Stimulated activated naive CD8-positive, alpha-beta T cell treated with anti-CD3 and anti-CD28 coated beads, Interleukin-15, amount 100 ng/mL, for 72 hours (primary cell): ENCODE measurements at regions not wholly inside any gene's neighbourhood (a gene's known extent, or its start where the extent isn't known, plus 50 kb on each side); places are given as distances from the start of the nearest gene placed in this dataset.

Experiments
- ATAC-seq: fragments of 150-1000 bp; cut with Tn5 transposase; 2 replicates; pipeline ENCODE4 v1.10.0; 2021; ENCODE audit warnings: mild to moderate bottlenecking, moderate library complexity
- DNase-seq, 2 donors: peaks; one replicate each; pipeline ENCODE4 v3.0.0; 2021 to 2022
- H3K27ac Mint-ChIP-seq, 2 donors: one replicate each; pipeline ENCODE4 v1.8.0; 2022; ENCODE audit warnings: mild to moderate bottlenecking in 2 of 2, mixed read lengths in 2 of 2, moderate library complexity in 2 of 2
- H3K27me3 Mint-ChIP-seq: one replicate; pipeline ENCODE4 v1.8.0; 2022; ENCODE audit warnings: mixed read lengths
- H3K4me1 Mint-ChIP-seq: one replicate; pipeline ENCODE4 v1.8.0; 2022; ENCODE audit warnings: mild to moderate bottlenecking, mixed read lengths
- H3K4me3 Mint-ChIP-seq, 2 donors: one replicate each; pipeline ENCODE4 v1.8.0; 2022; ENCODE audit warnings: mild to moderate bottlenecking in 2 of 2, mixed read lengths in 2 of 2, moderate library complexity in 1 of 2
- H3K9me3 Mint-ChIP-seq, 2 donors: one replicate each; pipeline ENCODE4 v1.8.0; 2022; ENCODE audit warnings: mixed read lengths in 2 of 2

DNA sequence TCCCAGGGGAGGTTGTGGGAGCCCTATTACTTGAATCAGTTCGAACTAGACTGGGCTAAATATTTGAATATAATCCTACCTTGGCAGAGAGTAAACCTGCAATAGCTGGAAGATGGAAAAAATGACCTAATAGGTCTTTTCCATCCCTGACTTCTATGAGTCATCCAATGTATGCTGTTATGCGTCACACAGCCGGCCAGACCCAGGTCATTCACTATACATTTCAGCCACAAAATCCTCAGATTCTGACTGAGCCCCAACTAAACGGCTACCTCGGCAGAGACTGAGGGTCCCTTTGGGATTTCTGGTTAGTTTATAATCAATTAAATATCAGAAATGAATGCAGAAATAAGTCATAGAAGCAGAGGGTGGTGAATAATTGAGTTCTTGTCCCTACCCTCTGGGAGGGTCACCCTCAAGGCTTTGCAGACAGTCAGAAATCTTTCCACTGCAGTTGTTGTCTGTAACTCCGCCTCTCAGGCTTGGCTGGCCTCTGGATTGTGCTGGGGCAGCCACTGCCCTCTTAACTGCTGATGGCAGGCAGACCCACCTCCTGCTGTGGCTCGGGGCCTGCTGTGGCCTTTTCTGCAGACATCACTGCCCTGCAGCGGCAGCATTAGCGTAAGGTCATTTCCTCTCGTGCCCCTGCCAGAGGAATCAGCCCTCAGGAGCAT lies 240.5 kb downstream of the TGFB2 start:
- peaks cover 15% of the 10 kb centered on the region for H3K27me3 Mint-ChIP-seq
- DNase-seq (no peak), ATAC-seq (no peak)
- no peaks in the 10 kb centered on the region for H3K4me1 Mint-ChIP-seq
- H3K27ac Mint-ChIP-seq = no peak overlapping the region
- peaks cover 5 to 14% of the 10 kb centered on the region in 2 donors for H3K9me3 Mint-ChIP-seq
- H3K4me3 Mint-ChIP-seq = no peak overlapping the region

DNA sequence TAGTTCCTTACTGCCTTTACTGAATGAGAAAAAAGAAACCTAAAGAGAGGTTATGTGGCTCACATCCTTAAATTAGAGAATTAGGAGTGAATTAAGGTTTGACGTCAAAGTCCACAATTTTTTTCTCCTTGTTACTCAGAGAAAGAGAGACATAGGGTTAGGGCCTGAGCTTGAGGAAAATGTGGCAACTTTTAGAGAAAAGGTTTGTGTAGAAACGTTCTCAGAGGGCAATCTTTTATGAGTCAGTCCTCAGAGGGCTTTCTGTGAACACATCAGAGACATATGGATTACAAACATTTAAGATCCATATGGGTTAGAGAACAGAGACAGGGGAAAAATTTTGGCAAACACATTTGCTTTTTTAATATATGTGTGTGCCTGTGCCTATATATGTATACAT lies 242.8 kb downstream of the TGFB2 start:
- Mint-ChIP-seq H3K27ac (no peak overlapping the region), H3K4me3 (no peak overlapping the region), H3K4me1 (no peaks in the 10 kb centered on the region), H3K9me3 (peaks cover 5 to 10% of the 10 kb centered on the region in 2 donors), H3K27me3 (peaks cover 15% of the 10 kb centered on the region)
- no peak for DNase-seq
- ATAC-seq = no peak

DNA sequence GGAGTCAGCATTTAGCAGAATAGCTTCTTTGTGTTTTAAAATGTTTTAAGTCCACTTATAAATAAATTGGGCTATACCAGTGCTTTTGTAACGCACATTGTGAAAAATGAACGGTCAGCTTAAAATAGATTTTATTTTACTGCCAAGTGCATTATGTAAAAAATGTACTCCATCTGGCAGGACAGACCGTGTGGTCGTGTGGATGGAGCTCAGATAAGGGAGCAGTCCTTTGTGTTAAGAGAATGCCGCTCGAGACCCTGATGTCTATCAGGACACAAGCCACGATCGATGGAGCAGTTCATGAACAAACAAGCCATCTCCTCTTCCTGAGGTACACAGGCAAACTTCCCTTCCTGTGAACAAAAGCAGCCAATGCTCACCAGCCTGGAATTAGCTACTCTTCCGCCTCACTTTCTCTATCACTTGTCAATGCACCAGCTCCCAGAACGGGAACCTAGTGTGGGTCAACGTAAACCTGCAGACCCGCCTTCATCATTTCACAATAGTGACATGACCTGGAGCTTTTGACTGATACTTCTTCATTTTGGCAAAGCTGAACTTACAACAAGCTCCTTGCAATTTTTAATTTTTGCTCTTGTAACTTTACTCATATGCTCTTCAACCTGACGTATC lies 243.5 kb downstream of the TGFB2 start:
- no peak for DNase-seq
- no peak overlapping the region for H3K27ac Mint-ChIP-seq
- no peak overlapping the region for H3K4me3 Mint-ChIP-seq
- peaks cover 15% of the 10 kb centered on the region for H3K27me3 Mint-ChIP-seq
- H3K9me3 Mint-ChIP-seq = peaks cover 3 to 6% of the 10 kb centered on the region in 2 donors
- no peaks in the 10 kb centered on the region for H3K4me1 Mint-ChIP-seq
- no peak for ATAC-seq

- Mint-ChIP-seq H3K27ac (no peak overlapping the region), H3K4me1 (no peaks in the 10 kb centered on the region), H3K4me3 (no peak overlapping the region), H3K9me3 (no peaks in the 10 kb centered on the region), H3K27me3 (peaks cover 15% of the 10 kb centered on the region)
- ATAC-seq (no peak), DNase-seq (no peak)
Observed at GRCh38 chr1:218589487-218589886, 244.4 kb downstream of the TGFB2 start.

GRCh38 chr1:218591966-218592365 lies 246.8 kb downstream of the TGFB2 start:
- no peak for ATAC-seq
- H3K9me3 Mint-ChIP-seq = no peaks in the 10 kb centered on the region
- H3K4me3 Mint-ChIP-seq = no peak overlapping the region
- peaks cover 17% of the 10 kb centered on the region for H3K27me3 Mint-ChIP-seq
- H3K4me1 Mint-ChIP-seq = no peaks in the 10 kb centered on the region
- H3K27ac Mint-ChIP-seq = no peak overlapping the region
- no peak for DNase-seq

GRCh38 chr1:218592688-218593087 lies 247.6 kb downstream of the TGFB2 start:
- DNase-seq (no peak), ATAC-seq (no peak)
- Mint-ChIP-seq H3K9me3 (peaks cover 0 to 2% of the 10 kb centered on the region in 2 donors), H3K4me3 (no peak overlapping the region), H3K27ac (no peak overlapping the region), H3K4me1 (no peaks in the 10 kb centered on the region), H3K27me3 (peaks cover 24% of the 10 kb centered on the region)

DNA sequence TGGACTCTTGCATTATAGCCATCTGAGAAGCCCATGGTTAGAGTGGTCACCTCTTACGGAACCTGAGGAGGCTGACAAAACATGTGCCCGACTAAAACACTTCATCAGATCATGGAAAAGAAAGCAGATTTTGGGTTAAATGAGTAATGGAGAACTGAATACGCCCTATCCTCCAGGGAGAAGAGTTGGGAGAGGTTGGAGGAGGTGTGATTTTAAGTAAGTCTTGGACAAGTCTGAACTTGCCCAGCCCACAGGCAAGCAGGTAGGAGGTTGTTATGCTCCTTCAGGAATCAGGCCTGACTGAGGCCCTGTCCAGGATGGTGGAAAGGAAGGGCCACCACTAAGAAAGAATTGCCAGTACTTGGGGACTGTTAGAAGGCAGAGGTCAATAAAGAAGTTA lies 255.8 kb downstream of the TGFB2 start:
- peak overlapping the region in 1 of 2 donors; percentile 2 for H3K27ac Mint-ChIP-seq
- H3K27me3 Mint-ChIP-seq = peaks cover 19% of the 10 kb centered on the region
- no peak overlapping the region for H3K4me3 Mint-ChIP-seq
- no peak for DNase-seq
- H3K9me3 Mint-ChIP-seq = peaks cover 0 to 13% of the 10 kb centered on the region in 2 donors
- no peaks in the 10 kb centered on the region for H3K4me1 Mint-ChIP-seq
- ATAC-seq = no peak

DNA sequence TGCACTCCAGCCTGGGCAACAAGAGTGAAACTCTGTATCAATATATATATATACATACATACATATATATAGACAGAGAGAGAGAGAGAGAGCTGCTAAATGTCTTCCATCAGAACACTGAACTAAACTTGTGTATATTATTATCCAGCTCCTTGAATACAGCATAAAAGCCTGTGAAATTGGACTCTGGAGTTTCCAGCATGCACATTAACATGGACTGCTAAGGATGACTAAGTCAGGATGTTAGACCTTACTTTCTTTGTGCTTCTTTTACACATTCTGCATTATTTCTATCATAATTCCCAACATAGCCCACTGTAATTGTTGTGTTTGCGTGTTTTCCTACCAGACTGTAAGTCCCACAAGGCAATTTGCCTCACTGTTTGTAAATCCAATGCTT lies 259.1 kb downstream of the TGFB2 start:
- Mint-ChIP-seq H3K9me3 (peaks cover 7 to 11% of the 10 kb centered on the region in 2 donors), H3K27me3 (no peaks in the 10 kb centered on the region), H3K4me1 (no peaks in the 10 kb centered on the region), H3K27ac (no peak overlapping the region), H3K4me3 (no peak overlapping the region)
- ATAC-seq = no peak
- DNase-seq = no peak

GRCh38 chr1:218611916-218612585 lies 266.9 kb downstream of the TGFB2 start:
- DNase-seq = no peak
- peaks cover 0 to 11% of the 10 kb centered on the region in 2 donors for H3K9me3 Mint-ChIP-seq
- ATAC-seq = no peak
- no peaks in the 10 kb centered on the region for H3K27me3 Mint-ChIP-seq
- no peak overlapping the region for H3K27ac Mint-ChIP-seq
- H3K4me1 Mint-ChIP-seq = no peaks in the 10 kb centered on the region
- no peak overlapping the region for H3K4me3 Mint-ChIP-seq

- no peak overlapping the region for H3K27ac Mint-ChIP-seq
- peaks cover 0 to 7% of the 10 kb centered on the region in 2 donors for H3K9me3 Mint-ChIP-seq
- H3K4me1 Mint-ChIP-seq = no peaks in the 10 kb centered on the region
- DNase-seq (no peak), ATAC-seq (no peak)
- H3K4me3 Mint-ChIP-seq = no peak overlapping the region
- no peaks in the 10 kb centered on the region for H3K27me3 Mint-ChIP-seq
Observed at GRCh38 chr1:218613105-218613504, 268.0 kb downstream of the TGFB2 start.

DNA sequence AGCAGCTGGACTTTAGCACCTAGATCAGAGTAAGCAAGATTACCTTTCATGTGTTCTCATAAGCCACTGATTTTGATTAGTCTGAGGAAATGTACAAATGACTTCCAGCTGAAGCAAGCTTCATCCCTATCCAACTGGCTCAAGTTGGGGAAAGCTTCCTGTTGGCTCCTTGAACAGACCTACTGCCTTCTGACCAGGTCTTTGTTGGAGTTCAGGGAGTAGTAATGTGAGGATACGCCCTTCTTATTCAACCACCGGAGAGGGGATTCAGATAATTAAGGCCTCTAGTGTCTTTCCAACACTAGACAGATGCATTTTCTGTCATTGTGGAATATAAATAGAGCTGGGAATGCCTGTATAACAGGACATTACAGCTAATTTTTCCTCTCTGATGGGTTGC lies 268.9 kb downstream of the TGFB2 start:
- H3K27me3 Mint-ChIP-seq = no peaks in the 10 kb centered on the region
- DNase-seq = no peak
- H3K9me3 Mint-ChIP-seq = no peaks in the 10 kb centered on the region
- H3K27ac Mint-ChIP-seq = no peak overlapping the region
- no peak overlapping the region for H3K4me3 Mint-ChIP-seq
- ATAC-seq = no peak
- no peaks in the 10 kb centered on the region for H3K4me1 Mint-ChIP-seq

GRCh38 chr1:218616681-218617080 lies 271.5 kb downstream of the TGFB2 start:
- no peak overlapping the region for H3K4me3 Mint-ChIP-seq
- H3K9me3 Mint-ChIP-seq = no peaks in the 10 kb centered on the region
- no peak overlapping the region for H3K27ac Mint-ChIP-seq
- DNase-seq (no peak), ATAC-seq (no peak)
- no peaks in the 10 kb centered on the region for H3K4me1 Mint-ChIP-seq
- no peaks in the 10 kb centered on the region for H3K27me3 Mint-ChIP-seq

DNA sequence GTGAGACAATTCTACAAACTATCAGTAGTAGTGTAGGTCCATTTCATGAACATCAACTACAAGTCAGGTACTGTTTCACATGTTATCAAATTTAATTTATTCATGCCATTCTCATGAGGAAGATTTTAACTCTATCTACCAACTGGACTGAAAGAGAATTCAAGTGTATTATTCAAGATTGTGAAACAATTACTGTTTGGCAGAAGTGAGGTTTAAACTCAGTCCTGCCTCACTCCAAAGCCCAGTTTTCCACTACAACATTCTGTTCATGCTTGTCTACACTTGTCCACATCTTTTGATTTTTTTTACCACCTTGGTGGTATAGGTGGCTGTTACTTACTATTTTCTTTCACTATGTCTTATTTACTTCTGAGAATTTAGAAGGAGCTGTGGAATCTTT lies 272.9 kb downstream of the TGFB2 start:
- H3K4me1 Mint-ChIP-seq = no peaks in the 10 kb centered on the region
- H3K4me3 Mint-ChIP-seq = no peak overlapping the region
- no peaks in the 10 kb centered on the region for H3K27me3 Mint-ChIP-seq
- DNase-seq (no peak), ATAC-seq (no peak)
- H3K9me3 Mint-ChIP-seq = no peaks in the 10 kb centered on the region
- H3K27ac Mint-ChIP-seq = no peak overlapping the region

DNA sequence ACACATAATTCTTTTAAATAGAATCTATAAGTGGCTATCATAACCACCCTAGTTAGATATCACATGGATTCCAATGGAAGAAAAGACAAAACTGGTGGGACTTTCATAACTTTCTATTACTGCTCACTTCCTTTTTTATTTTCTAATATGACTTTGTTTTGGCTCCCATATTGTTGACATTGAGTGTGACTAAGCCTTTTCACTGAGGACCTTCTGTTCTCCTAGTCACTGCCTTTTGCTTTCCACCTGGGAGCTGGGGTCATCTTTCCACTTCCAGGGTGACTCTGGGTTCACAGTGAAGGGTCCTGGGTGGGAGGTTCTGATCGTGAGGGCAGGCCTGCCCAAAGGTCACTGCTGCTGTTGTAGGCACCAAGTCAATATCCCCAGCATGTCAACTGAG lies 275.8 kb downstream of the TGFB2 start:
- ATAC-seq = no peak
- Mint-ChIP-seq H3K4me1 (no peaks in the 10 kb centered on the region), H3K27ac (no peak overlapping the region), H3K27me3 (no peaks in the 10 kb centered on the region), H3K4me3 (no peak overlapping the region), H3K9me3 (no peaks in the 10 kb centered on the region)
- no peak for DNase-seq

GRCh38 chr1:218624052-218624451 lies 278.9 kb downstream of the TGFB2 start:
- Mint-ChIP-seq H3K27ac (no peak overlapping the region), H3K27me3 (no peaks in the 10 kb centered on the region), H3K9me3 (peaks cover 4 to 7% of the 10 kb centered on the region in 2 donors), H3K4me3 (no peak overlapping the region), H3K4me1 (no peaks in the 10 kb centered on the region)
- no peak for ATAC-seq
- no peak for DNase-seq

DNA sequence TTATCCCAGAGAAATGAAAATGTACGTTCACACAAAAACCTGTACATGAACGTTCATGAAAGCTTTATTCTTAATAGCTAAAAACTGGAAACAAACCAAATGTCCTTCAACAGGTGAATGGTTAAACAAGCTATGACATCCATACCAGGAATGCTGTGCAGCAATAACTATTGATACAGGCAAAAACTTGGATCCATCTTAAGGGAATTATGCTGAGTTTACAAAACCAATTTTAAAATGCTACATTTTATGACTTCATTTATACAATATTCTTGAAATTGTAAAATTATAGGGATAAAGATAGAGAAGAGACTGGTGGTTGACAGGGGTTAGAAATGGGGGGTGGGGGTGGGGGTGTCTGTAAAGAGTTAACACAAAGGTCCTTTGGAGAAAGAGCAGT lies 280.3 kb downstream of the TGFB2 start:
- H3K4me3 Mint-ChIP-seq = no peak overlapping the region
- ATAC-seq = no peak
- no peaks in the 10 kb centered on the region for H3K4me1 Mint-ChIP-seq
- no peaks in the 10 kb centered on the region for H3K27me3 Mint-ChIP-seq
- H3K27ac Mint-ChIP-seq = no peak overlapping the region
- DNase-seq = no peak
- H3K9me3 Mint-ChIP-seq = peaks cover 7 to 17% of the 10 kb centered on the region in 2 donors
